Keratinocyte (primary cell): ENCODE measurements at regions not wholly inside any gene's neighbourhood (a gene's known extent, or its start where the extent isn't known, plus 50 kb on each side); places are given as distances from the start of the nearest gene placed in this dataset.

ENCODE experiments used
- DNase-seq: peaks from one replicate; pipeline ENCODE4 v3.0.0-alpha.2; 2011; ENCODE audit warnings: low read depth, missing footprints, low spot score
- FAIRE-seq: peaks from 2 replicates; lab custom pipeline; 2011; peaks lifted over from hg19 to GRCh38; lab: Jason Lieb, UNC
- H2AFZ ChIP-seq: 2 replicates; pipeline ENCODE4 v1.6.0; 2012; ENCODE audit warnings: low read length, control low read depth, inconsistent platforms; ENCODE audit not compliant: control insufficient read depth
- H3K27ac ChIP-seq: 2 replicates; pipeline ENCODE4 v1.5.1; 2011; ENCODE audit warnings: low read length; ENCODE audit not compliant: control insufficient read depth, insufficient read depth
- H3K27me3 ChIP-seq: 3 replicates; pipeline ENCODE4 v1.6.0; 2011; ENCODE audit warnings: low read length; ENCODE audit not compliant: control insufficient read depth, insufficient read depth; ENCODE audit errors: extremely low read depth
- H3K36me3 ChIP-seq, 2 experiments: 2 replicates in 1 of 2; 3 replicates in 1 of 2; pipeline ENCODE4 v1.5.1; 2011; ENCODE audit warnings: low read length in 2 of 2, mild to moderate bottlenecking in 1 of 2; ENCODE audit not compliant: control insufficient read depth in 2 of 2, insufficient read depth in 2 of 2; ENCODE audit errors: extremely low read depth in 1 of 2
- H3K4me1 ChIP-seq: 3 replicates; pipeline ENCODE4 v1.5.1; 2011; ENCODE audit warnings: low read length; ENCODE audit not compliant: control insufficient read depth, insufficient read depth; ENCODE audit errors: extremely low read depth
- H3K4me2 ChIP-seq: 3 replicates; pipeline ENCODE4 v1.6.0; 2011; ENCODE audit warnings: low read depth, low read length; ENCODE audit not compliant: control insufficient read depth, insufficient read depth; ENCODE audit errors: extremely low read depth
- H3K4me3 ChIP-seq, 3 experiments: fragments of 200-600 bp in 1 of 3; sonication (generic) in 1 of 3; 2 replicates in 2 of 3; 3 replicates in 1 of 3; pipeline ENCODE4 v1.5.1; 2011 to 2016; ENCODE audit warnings: low read length in 3 of 3, mild to moderate bottlenecking in 3 of 3, control low read depth in 2 of 3, inconsistent platforms in 1 of 3, low read depth in 1 of 3, mixed read lengths in 1 of 3, mixed run types in 1 of 3, moderate library complexity in 1 of 3; ENCODE audit not compliant: control insufficient read depth in 2 of 3, insufficient read depth in 2 of 3; ENCODE audit errors: extremely low read depth in 1 of 3
- H3K79me2 ChIP-seq: 2 replicates; pipeline ENCODE4 v1.6.0; 2012; ENCODE audit warnings: low read length; ENCODE audit not compliant: control insufficient read depth, insufficient read depth
- H3K9ac ChIP-seq: 3 replicates; pipeline ENCODE4 v1.6.0; 2011; ENCODE audit warnings: low read length; ENCODE audit not compliant: control insufficient read depth, insufficient read depth; ENCODE audit errors: extremely low read depth
- H3K9me1 ChIP-seq: 3 replicates; pipeline ENCODE4 v1.6.0; 2011; ENCODE audit warnings: low read length; ENCODE audit not compliant: control insufficient read depth, insufficient read depth; ENCODE audit errors: extremely low read depth
- H3K9me3 ChIP-seq: 2 replicates; pipeline ENCODE4 v1.5.1; 2012; ENCODE audit warnings: low read depth, low read length; ENCODE audit not compliant: control insufficient read depth
- H4K20me1 ChIP-seq: 3 replicates; pipeline ENCODE4 v1.6.0; 2011; ENCODE audit warnings: low read length; ENCODE audit not compliant: control insufficient read depth, insufficient read depth; ENCODE audit errors: extremely low read depth
- EZH2 ChIP-seq: IDR thresholded peaks from one replicate; pipeline ENCODE4 v1.6.1; 2012; ENCODE audit warnings: inconsistent platforms, mild to moderate bottlenecking, low read length, moderate library complexity
- dilution Hi-C: fragments of 300-500 bp; cut with MboI; formaldehyde crosslinking; loops from one replicate; pipeline ENCODE4 v1.7.0; 2020; ENCODE audit warnings: low sequenced_read_pairs; ENCODE audit not compliant: extremely low pct_ligation_motif_present
- TF ChIP-seq, protein P1 (sequence below), 3 experiments: IDR thresholded peaks in 1 of 3; conservative IDR thresholded peaks in 1 of 3; optimal IDR thresholded peaks in 1 of 3; 2 replicates in 2 of 3; 3 replicates in 1 of 3; pipeline versions ENCODE3 to v1.5.1; 2011; ENCODE audit warnings: low read length in 3 of 3, mild to moderate bottlenecking in 3 of 3, moderate library complexity in 2 of 3, control low read depth in 1 of 3, inconsistent platforms in 1 of 3; ENCODE audit not compliant: insufficient read depth in 2 of 3; ENCODE audit errors: extremely low read depth in 1 of 3

DNA sequence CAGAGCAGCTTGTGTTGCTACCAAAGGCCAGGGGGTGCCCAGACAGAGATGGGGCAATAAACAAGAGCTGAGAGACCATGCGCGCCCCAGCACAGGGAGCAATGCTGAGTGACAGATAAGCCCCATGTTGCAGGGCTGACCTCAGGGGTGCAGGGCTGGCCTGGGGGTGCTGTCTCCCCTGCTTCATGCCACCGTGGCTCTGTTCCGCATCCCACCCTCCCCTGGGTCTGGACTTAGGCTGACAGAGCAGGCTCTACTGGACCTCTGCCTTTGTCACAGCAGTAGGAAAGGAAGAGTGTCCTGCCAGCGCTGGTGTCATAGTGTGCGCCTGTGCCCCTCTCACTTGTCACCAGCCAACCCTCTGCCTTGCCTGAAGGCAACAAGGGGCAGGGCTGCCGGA is 67.4 kb upstream of the IQSEC1 start:
- DNase-seq (no peak), FAIRE-seq (no peak)
- Histone ChIP-seq H3K9ac (no peak overlapping the region), H3K4me3 (no peak overlapping the region), H3K4me1 (no peaks in the 10 kb centered on the region), H3K9me1 (no peaks in the 10 kb centered on the region), H3K9me3 (no peaks in the 10 kb centered on the region), H3K36me3 (no peaks in the 10 kb centered on the region), H2AFZ (no peak overlapping the region), H3K79me2 (no peaks in the 10 kb centered on the region), H3K27me3 (peaks cover 6% of the 10 kb centered on the region), H3K4me2 (no peak overlapping the region), H4K20me1 (peaks cover 2% of the 10 kb centered on the region), H3K27ac (no peak overlapping the region)
- dilution Hi-C loops: no loop called here
- TF ChIP-seq, protein P1, sequence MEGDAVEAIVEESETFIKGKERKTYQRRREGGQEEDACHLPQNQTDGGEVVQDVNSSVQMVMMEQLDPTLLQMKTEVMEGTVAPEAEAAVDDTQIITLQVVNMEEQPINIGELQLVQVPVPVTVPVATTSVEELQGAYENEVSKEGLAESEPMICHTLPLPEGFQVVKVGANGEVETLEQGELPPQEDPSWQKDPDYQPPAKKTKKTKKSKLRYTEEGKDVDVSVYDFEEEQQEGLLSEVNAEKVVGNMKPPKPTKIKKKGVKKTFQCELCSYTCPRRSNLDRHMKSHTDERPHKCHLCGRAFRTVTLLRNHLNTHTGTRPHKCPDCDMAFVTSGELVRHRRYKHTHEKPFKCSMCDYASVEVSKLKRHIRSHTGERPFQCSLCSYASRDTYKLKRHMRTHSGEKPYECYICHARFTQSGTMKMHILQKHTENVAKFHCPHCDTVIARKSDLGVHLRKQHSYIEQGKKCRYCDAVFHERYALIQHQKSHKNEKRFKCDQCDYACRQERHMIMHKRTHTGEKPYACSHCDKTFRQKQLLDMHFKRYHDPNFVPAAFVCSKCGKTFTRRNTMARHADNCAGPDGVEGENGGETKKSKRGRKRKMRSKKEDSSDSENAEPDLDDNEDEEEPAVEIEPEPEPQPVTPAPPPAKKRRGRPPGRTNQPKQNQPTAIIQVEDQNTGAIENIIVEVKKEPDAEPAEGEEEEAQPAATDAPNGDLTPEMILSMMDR (optimal IDR thresholded peaks at IDR 0.05 in 1 of 3, IDR thresholded peaks at IDR 0.05 in 1 of 3, conservative IDR thresholded peaks at IDR 0.05 in 1 of 3; ENCODE audit: extremely low read depth in 1 of 3, insufficient read depth in 2 of 3, low read length in 3 of 3): no peak
- no peak for TF ChIP-seq EZH2

DNA sequence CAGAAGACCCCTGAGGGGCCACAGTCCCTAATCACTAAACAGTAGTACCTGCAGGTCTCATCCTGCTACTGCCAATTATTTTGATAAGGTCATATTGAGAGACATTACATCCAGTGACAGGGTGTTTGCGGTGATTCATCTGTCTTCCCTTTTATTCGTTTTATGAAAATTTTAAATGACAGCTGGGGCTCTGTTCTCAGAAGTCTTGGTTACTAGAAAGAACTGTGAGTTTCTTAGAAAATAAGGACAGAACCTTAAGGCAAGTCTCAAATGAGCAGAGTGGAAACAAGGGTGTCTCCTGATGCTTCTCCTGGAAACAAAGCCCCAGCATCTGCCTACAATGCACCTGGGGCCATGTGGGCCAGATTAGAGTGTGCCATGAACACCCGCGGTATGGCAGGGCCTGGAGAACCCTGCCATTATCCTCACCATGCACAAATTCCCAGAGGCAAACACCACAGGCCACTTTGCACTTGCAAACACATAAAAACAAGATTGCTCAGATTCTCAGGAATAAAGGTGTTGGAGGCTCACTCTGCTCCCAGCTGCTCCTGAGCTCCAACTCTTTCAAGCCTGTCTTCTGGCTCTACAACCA is 66.3 kb upstream of the IQSEC1 start:
- Histone ChIP-seq H3K9me3 (no peaks in the 10 kb centered on the region), H3K4me2 (no peak overlapping the region), H4K20me1 (peaks cover 2% of the 10 kb centered on the region), H3K4me1 (no peaks in the 10 kb centered on the region), H3K4me3 (no peak overlapping the region), H3K36me3 (no peaks in the 10 kb centered on the region), H3K79me2 (no peaks in the 10 kb centered on the region), H3K27me3 (peaks cover 6% of the 10 kb centered on the region), H3K9ac (no peak overlapping the region), H3K9me1 (no peaks in the 10 kb centered on the region), H2AFZ (no peak overlapping the region), H3K27ac (no peak overlapping the region)
- dilution Hi-C loops: no loop called here
- TF ChIP-seq EZH2: no peak
- TF ChIP-seq, protein P1 (optimal IDR thresholded peaks at IDR 0.05 in 1 of 3, IDR thresholded peaks at IDR 0.05 in 1 of 3, conservative IDR thresholded peaks at IDR 0.05 in 1 of 3; ENCODE audit: extremely low read depth in 1 of 3, insufficient read depth in 2 of 3, low read length in 3 of 3): no peak
- FAIRE-seq (no peak), DNase-seq (no peak)
